ENCODE measurements at regions not wholly inside any gene's neighbourhood (a gene's known extent, or its start where the extent isn't known, plus 50 kb on each side); places are given as distances from the start of the nearest gene placed in this dataset.

GRCh38 chr10:128247576-128247975, 121.4 kb upstream of the MKI67 start:
- Mint-ChIP-seq H3K4me1 (ENCODE audit: low read depth) (no peaks in the 10 kb centered on the region), H3K36me3 (ENCODE audit: low read depth) (no peaks in the 10 kb centered on the region), H3K27ac (no peak overlapping the region), H3K27me3 (no peaks in the 10 kb centered on the region), H3K4me3 (no peak overlapping the region), H3K9me3 (no peaks in the 10 kb centered on the region)

DNA sequence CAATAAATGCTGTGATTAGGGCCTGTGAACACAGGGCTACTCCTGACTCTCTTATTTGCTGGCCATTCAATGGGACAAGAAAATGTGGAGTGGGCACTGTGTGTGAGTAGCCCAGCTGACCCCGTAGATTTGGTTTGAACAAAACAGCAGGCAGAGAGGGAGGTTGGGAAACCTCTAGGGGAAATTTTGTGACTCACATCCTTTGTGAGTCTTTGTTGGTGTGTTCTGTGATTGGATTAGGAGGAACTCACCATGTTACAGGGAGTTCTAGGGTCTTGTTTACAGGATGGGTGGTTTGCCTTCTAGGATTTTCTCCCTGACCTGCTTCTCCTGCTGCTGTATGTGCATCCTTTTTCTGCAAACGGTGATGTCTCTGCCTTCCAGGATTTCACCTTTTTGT, 128.3 kb upstream of the MKI67 start:
- Mint-ChIP-seq H3K27ac (no peak overlapping the region), H3K4me3 (no peak overlapping the region), H3K4me1 (ENCODE audit: low read depth) (no peaks in the 10 kb centered on the region), H3K9me3 (no peaks in the 10 kb centered on the region), H3K27me3 (no peaks in the 10 kb centered on the region), H3K36me3 (ENCODE audit: low read depth) (no peaks in the 10 kb centered on the region)

DNA sequence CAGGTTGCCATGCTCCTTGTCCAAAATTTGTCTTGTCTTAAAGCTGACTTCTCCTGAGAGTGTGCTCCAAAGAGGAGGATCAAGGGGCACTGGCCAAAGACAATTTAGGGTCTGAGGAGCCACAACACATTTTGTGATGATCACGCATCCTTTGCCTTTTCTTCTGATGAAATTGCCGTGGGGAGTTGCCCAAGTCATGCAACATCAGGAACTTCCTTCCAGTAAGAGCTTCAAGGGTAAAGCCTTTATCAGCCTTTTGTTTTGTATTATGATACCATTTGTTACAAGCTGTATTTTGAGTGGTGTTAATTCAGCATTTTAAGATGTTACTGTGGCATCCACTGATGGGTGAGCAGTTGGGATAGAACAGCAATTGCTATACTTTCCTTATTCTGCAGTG, 131.2 kb upstream of the MKI67 start:
- H3K27ac Mint-ChIP-seq: no peak overlapping the region
- H3K36me3 Mint-ChIP-seq (ENCODE audit: low read depth): no peaks in the 10 kb centered on the region
- H3K4me1 Mint-ChIP-seq (ENCODE audit: low read depth): no peaks in the 10 kb centered on the region
- H3K9me3 Mint-ChIP-seq: no peaks in the 10 kb centered on the region
- peaks cover 3% of the 10 kb centered on the region for H3K27me3 Mint-ChIP-seq
- no peak overlapping the region for H3K4me3 Mint-ChIP-seq

GRCh38 chr10:128258421-128258976, 132.3 kb upstream of the MKI67 start:
- Mint-ChIP-seq H3K9me3 (no peaks in the 10 kb centered on the region), H3K27ac (no peak overlapping the region), H3K4me1 (ENCODE audit: low read depth) (no peaks in the 10 kb centered on the region), H3K27me3 (peaks cover 7% of the 10 kb centered on the region), H3K4me3 (no peak overlapping the region), H3K36me3 (ENCODE audit: low read depth) (no peaks in the 10 kb centered on the region)

GRCh38 chr10:128263891-128264688, 137.9 kb upstream of the MKI67 start:
- H3K36me3 Mint-ChIP-seq (ENCODE audit: low read depth): no peaks in the 10 kb centered on the region
- H3K27ac Mint-ChIP-seq: no peak overlapping the region
- no peaks in the 10 kb centered on the region for H3K4me1 Mint-ChIP-seq (ENCODE audit: low read depth)
- H3K9me3 Mint-ChIP-seq: no peaks in the 10 kb centered on the region
- no peak overlapping the region for H3K4me3 Mint-ChIP-seq
- peaks cover 39% of the 10 kb centered on the region for H3K27me3 Mint-ChIP-seq

DNA sequence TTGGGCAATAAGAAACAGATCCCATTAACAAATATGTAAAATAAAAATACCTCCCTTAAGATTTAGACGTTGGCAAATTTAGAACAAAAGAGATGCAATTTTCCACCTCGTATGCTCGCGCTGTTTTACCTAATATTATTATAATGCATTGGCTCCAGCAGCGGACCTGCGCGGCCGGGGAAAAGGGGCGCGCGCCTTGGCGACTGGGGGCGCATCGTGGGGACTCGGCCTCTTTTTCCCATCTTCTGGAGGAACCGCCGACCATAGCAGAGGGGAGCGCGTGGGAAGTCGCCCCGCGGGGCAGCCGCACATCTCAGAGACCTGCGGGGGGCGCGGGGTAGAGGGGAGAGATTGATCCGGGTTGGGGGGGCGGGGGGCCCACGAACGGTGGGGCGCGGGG, 139.4 kb upstream of the MKI67 start:
- Mint-ChIP-seq H3K4me3 (no peak overlapping the region), H3K27me3 (peaks cover 39% of the 10 kb centered on the region), H3K9me3 (no peaks in the 10 kb centered on the region), H3K4me1 (ENCODE audit: low read depth) (no peaks in the 10 kb centered on the region), H3K27ac (no peak overlapping the region), H3K36me3 (ENCODE audit: low read depth) (no peaks in the 10 kb centered on the region)

DNA sequence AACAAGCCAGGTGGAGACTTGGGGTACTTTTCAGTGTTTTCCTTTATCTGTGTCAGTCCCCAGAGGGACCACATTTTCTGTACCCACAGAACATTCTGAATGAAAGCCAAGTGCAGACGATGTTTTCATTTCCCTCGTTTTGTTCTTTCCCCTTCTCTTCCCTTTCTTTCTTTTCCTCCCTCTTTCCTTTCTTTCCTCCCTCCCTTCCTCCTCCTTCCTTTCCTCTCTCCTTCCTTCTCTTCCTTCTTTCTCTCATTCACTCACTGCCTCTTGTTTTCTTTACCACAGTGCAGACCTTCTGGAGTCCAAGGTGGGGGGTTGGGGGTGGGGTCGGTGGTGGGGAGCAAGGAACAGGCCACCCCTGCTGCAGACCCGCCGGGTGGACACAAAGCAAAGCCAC, 141.4 kb upstream of the MKI67 start:
- Mint-ChIP-seq H3K27ac (no peak overlapping the region), H3K4me1 (ENCODE audit: low read depth) (no peaks in the 10 kb centered on the region), H3K36me3 (ENCODE audit: low read depth) (no peaks in the 10 kb centered on the region), H3K9me3 (no peaks in the 10 kb centered on the region), H3K4me3 (no peak overlapping the region), H3K27me3 (peaks cover 52% of the 10 kb centered on the region)

GRCh38 chr10:128268015-128268722, 141.9 kb upstream of the MKI67 start:
- Mint-ChIP-seq H3K36me3 (ENCODE audit: low read depth) (no peaks in the 10 kb centered on the region), H3K27ac (no peak overlapping the region), H3K4me3 (no peak overlapping the region), H3K4me1 (ENCODE audit: low read depth) (no peaks in the 10 kb centered on the region), H3K9me3 (no peaks in the 10 kb centered on the region), H3K27me3 (peaks cover 55% of the 10 kb centered on the region)

DNA sequence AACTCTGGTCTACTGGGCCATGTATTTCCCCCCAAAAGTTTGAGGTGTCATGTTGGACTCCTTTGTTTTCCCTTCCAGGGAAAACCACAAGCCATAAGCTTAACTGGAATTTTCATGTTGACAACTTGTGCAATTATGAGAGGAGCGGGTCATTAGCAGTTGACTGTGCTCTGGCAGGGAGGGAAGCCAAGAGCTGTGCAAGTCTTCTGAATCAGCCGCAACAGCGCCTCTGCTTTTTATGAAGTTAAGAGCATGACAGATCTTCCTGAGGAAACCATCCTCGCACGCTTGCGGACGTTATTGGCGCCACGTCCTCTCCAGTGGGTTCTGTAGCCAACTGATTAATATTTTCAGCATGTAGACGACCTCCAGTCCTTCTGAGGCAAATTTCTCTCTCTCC, 148.7 kb upstream of the MKI67 start:
- H3K9me3 Mint-ChIP-seq: no peaks in the 10 kb centered on the region
- peak overlapping the region; percentile 21 for H3K4me3 Mint-ChIP-seq
- H3K27me3 Mint-ChIP-seq: peaks cover 63% of the 10 kb centered on the region
- no peaks in the 10 kb centered on the region for H3K36me3 Mint-ChIP-seq (ENCODE audit: low read depth)
- no peak overlapping the region for H3K27ac Mint-ChIP-seq
- peaks cover 16% of the 10 kb centered on the region for H3K4me1 Mint-ChIP-seq (ENCODE audit: low read depth)

DNA sequence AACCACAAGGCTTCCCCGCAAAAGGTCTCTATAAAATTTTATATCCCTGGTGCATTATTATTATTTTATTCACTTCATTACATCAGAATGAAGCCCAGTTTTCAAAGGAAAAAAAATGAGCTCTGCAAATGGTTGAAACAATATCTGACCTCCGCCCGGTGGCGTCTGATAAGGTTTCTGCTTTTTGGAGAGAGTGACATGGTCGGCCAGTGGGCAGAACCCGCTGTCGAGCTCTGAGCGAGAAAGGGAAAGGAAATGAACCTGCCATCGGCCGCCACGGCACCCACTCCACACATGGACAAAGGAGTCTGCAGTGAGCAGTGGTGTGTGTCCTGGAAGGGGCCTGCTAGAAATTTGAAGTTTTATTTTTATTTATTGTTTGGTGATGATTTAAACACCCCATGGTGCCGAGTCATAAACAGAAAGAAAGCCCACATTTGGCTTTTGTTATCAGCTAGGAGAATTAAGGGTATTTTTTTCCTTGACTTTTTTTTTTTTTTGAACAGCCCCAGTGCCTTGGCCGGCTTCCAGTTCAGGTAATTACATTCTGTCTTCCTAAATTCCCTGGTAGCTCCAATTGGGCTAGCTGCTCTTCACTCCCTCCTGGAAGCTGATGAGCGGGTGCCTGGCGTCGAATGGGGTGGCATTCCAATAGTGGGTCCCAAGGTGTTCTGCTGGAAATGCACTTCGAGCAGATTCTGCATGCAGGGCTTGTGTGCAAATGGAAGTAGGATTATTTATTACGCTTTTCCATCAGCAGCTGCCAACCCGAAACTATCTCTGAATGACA, 149.4 kb upstream of the MKI67 start:
- H3K4me3 Mint-ChIP-seq: peak overlapping the region; percentile 21
- H3K9me3 Mint-ChIP-seq: no peaks in the 10 kb centered on the region
- no peaks in the 10 kb centered on the region for H3K36me3 Mint-ChIP-seq (ENCODE audit: low read depth)
- peaks cover 62% of the 10 kb centered on the region for H3K27me3 Mint-ChIP-seq
- H3K4me1 Mint-ChIP-seq (ENCODE audit: low read depth): peaks cover 16% of the 10 kb centered on the region
- H3K27ac Mint-ChIP-seq: no peak overlapping the region

DNA sequence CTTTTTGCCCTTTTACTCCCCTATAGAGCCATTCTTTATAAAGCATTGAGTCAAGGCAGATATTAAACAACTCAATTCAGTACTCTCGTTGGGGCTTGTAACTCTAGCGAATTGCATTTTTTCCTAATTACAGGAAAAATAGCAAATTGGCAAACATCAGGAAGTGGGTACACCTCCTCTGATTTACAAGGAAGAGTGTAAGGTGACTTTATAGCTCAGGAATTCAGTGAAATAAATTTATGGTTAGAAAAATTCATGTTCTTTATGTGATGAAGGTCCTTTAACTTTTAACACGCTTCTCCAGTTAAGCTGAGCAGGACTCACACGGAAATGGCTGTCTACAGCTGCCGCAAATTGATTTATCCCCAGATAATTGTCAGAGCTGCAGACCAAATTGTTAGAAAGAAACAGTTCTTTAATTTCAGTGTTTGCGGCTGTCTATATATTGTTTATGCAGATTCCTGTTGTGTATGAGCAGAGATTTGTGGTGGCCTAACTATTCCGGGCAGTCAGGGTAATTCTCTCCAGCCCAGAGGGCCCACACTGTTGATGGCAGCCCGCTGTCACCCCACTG, 151.1 kb upstream of the MKI67 start:
- Mint-ChIP-seq H3K27ac (no peak overlapping the region), H3K4me1 (ENCODE audit: low read depth) (peaks cover 16% of the 10 kb centered on the region), H3K9me3 (no peaks in the 10 kb centered on the region), H3K27me3 (peaks cover 46% of the 10 kb centered on the region), H3K36me3 (ENCODE audit: low read depth) (no peaks in the 10 kb centered on the region), H3K4me3 (no peak overlapping the region)

DNA sequence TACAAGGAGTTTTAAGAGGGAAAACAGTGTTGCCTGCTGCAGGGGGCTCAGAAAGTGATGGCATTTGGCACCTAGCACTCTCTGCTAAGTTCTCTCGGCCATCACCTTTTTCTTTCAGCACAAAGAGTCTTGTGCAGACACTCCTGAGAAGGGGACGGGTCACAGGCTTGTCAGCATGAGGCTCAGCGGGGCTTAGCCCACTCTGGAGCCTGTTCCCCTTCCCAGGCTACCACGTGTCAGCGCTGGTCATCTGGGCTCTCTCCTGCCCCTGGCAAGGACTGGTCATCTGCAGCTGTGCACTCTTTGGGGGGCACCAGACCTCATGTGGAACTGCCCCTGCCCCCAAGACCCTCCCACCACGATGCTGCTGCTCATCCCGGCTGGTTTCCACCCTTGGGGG, 152.1 kb upstream of the MKI67 start:
- H3K4me1 Mint-ChIP-seq (ENCODE audit: low read depth): peaks cover 16% of the 10 kb centered on the region
- H3K4me3 Mint-ChIP-seq: no peak overlapping the region
- no peaks in the 10 kb centered on the region for H3K36me3 Mint-ChIP-seq (ENCODE audit: low read depth)
- no peaks in the 10 kb centered on the region for H3K9me3 Mint-ChIP-seq
- peaks cover 42% of the 10 kb centered on the region for H3K27me3 Mint-ChIP-seq
- no peak overlapping the region for H3K27ac Mint-ChIP-seq

DNA sequence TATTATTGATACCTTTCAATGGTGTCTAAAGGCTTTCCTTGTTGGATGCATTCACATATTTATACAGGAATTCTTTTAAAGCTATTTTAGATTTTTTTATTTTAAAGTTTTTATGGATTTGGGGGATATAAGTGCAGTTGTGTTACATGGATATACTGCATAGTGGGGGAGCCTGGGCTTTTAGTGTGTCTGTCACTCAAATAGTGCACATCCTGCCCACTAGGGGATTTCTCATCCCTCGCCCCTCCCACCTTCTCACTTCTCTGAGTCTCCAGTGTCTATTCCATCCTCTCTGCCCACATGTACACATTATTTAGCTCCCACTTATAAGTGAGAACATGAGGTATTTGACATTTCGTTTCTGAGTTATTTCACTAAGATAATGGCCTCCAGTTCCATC, 154.0 kb upstream of the MKI67 start:
- Mint-ChIP-seq H3K9me3 (no peaks in the 10 kb centered on the region), H3K4me1 (ENCODE audit: low read depth) (peaks cover 6% of the 10 kb centered on the region), H3K27ac (no peak overlapping the region), H3K36me3 (ENCODE audit: low read depth) (no peaks in the 10 kb centered on the region), H3K4me3 (no peak overlapping the region), H3K27me3 (peaks cover 31% of the 10 kb centered on the region)

- no peak overlapping the region for H3K4me3 Mint-ChIP-seq
- no peaks in the 10 kb centered on the region for H3K4me1 Mint-ChIP-seq (ENCODE audit: low read depth)
- no peaks in the 10 kb centered on the region for H3K9me3 Mint-ChIP-seq
Measured at GRCh38 chr10:128281343-128281742, 155.1 kb upstream of the MKI67 start.

DNA sequence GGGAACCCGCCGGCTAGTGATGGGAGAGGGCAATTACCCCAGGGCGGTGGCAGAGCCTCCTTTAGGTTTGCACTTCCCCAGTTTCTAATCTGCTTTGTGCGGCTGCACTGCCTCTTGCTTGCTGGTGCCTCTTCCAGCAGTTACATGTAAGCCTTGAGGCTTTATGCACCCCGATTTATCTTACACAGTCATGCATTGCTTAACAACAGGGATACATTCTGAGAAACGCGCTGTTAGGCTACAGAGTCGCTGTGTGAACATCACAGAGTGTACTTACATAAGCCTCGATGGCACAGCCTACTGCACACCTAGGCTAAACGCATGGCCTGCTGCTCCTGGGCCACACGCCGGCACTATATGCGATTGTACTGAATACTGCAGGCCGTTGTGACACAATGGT, 155.6 kb upstream of the MKI67 start:
- Mint-ChIP-seq H3K27ac (no peak overlapping the region), H3K27me3 (peaks cover 30% of the 10 kb centered on the region), H3K36me3 (ENCODE audit: low read depth) (no peaks in the 10 kb centered on the region), H3K9me3 (no peaks in the 10 kb centered on the region), H3K4me1 (ENCODE audit: low read depth) (no peaks in the 10 kb centered on the region), H3K4me3 (no peak overlapping the region)

More at GRCh38 chr10:128281343-128281742, 155.1 kb upstream of the MKI67 start:
- Mint-ChIP-seq H3K36me3 (ENCODE audit: low read depth) (no peaks in the 10 kb centered on the region), H3K27ac (no peak overlapping the region), H3K27me3 (peaks cover 33% of the 10 kb centered on the region)

Data from stimulated activated naive CD8-positive, alpha-beta T cell treated with anti-CD3 and anti-CD28 coated beads, Interleukin-15, Interleukin-2, amounts not matched to agents 100 ng/mL and 50 ng/mL, for 24 hours (primary cell).